CD14-positive monocyte (primary cell): ENCODE measurements at regions not wholly inside any gene's neighbourhood (a gene's known extent, or its start where the extent isn't known, plus 50 kb on each side); places are given as distances from the start of the nearest gene placed in this dataset.

Experiments used
- DNase-seq, 3 donors: peaks; one replicate each; pipeline ENCODE4 v3.0.0-alpha.2; 2011 to 2022
- H2AFZ ChIP-seq: 2 replicates; pipeline ENCODE4 v1.6.0; 2012; ENCODE audit warnings: mild to moderate bottlenecking, low read depth, low read length, inconsistent platforms; ENCODE audit not compliant: insufficient read depth, poor library complexity, severe bottlenecking
- H3K27ac ChIP-seq, 2 donors: 1 replicate in 1 of 2; 2 replicates in 1 of 2; pipeline ENCODE4 v1.5.1; 2012 to 2013; ENCODE audit warnings: low read length in 2 of 2, control low read depth in 1 of 2, inconsistent platforms in 1 of 2, low read depth in 1 of 2, mild to moderate bottlenecking in 1 of 2
- H3K27me3 ChIP-seq, 2 donors: one replicate each; pipeline versions ENCODE4 v1.6.0 to v1.6.1; 2011 to 2013; ENCODE audit warnings: low read length in 2 of 2; ENCODE audit not compliant: control insufficient read depth in 2 of 2, insufficient read depth in 2 of 2
- H3K36me3 ChIP-seq, 2 donors: replicated peaks in 1 of 2; 1 replicate in 1 of 2; 2 replicates in 1 of 2; pipeline versions ENCODE4 v1.5.1 to v1.6.1; 2012 to 2013; ENCODE audit warnings: low read length in 2 of 2, control low read depth in 1 of 2, inconsistent platforms in 1 of 2, mild to moderate bottlenecking in 1 of 2; ENCODE audit not compliant: insufficient read depth in 2 of 2, control insufficient read depth in 1 of 2
- H3K4me1 ChIP-seq, 2 donors: 1 replicate in 1 of 2; 2 replicates in 1 of 2; pipeline versions ENCODE4 v1.5.1 to v1.6.1; 2012 to 2013; ENCODE audit warnings: low read length in 2 of 2, control low read depth in 1 of 2, inconsistent platforms in 1 of 2, mild to moderate bottlenecking in 1 of 2, moderate library complexity in 1 of 2; ENCODE audit not compliant: insufficient read depth in 2 of 2, control insufficient read depth in 1 of 2
- H3K4me2 ChIP-seq: replicated peaks from 2 replicates; pipeline ENCODE3; 2012; ENCODE audit warnings: low read length, moderate library complexity, mild to moderate bottlenecking; ENCODE audit not compliant: poor library complexity, severe bottlenecking; ENCODE audit errors: extremely low read depth
- H3K4me3 ChIP-seq, 3 experiments: fragments of 200-600 bp in 1 of 3; sonication (generic) in 1 of 3; replicated peaks in 1 of 3; 1 replicate in 2 of 3; 2 replicates in 1 of 3; pipeline ENCODE4 v1.5.1; 2011 to 2013; ENCODE audit warnings: low read length in 3 of 3, mild to moderate bottlenecking in 3 of 3, control low read depth in 2 of 3, low read depth in 2 of 3, inconsistent platforms in 1 of 3, moderate library complexity in 1 of 3
- H3K79me2 ChIP-seq: 2 replicates; pipeline ENCODE4 v1.6.0; 2012; ENCODE audit warnings: mild to moderate bottlenecking, control low read depth, inconsistent platforms, low read length, moderate library complexity; ENCODE audit not compliant: insufficient read depth
- H3K9ac ChIP-seq: 2 replicates; pipeline ENCODE4 v1.6.0; 2017; ENCODE audit warnings: low read length, mild to moderate bottlenecking; ENCODE audit not compliant: insufficient read depth, poor library complexity, severe bottlenecking
- H3K9me3 ChIP-seq, 2 donors: replicated peaks in 1 of 2; 1 replicate in 1 of 2; 2 replicates in 1 of 2; pipeline versions ENCODE4 v1.5.1 to v1.6.1; 2012 to 2013; ENCODE audit warnings: low read length in 2 of 2, control low read depth in 1 of 2; ENCODE audit not compliant: control insufficient read depth in 1 of 2, insufficient read depth in 1 of 2
- H4K20me1 ChIP-seq: 2 replicates; pipeline ENCODE4 v1.6.0; 2012; ENCODE audit warnings: mild to moderate bottlenecking, low read length, control low read depth, moderate library complexity; ENCODE audit not compliant: insufficient read depth
- H3K27ac Mint-ChIP-seq, 7 donors: one replicate each; pipeline ENCODE4 v1.8.0; 2020; ENCODE audit warnings: mild to moderate bottlenecking in 7 of 7, mixed read lengths in 7 of 7, moderate library complexity in 6 of 7, inconsistent platforms in 2 of 7
- H3K27me3 Mint-ChIP-seq, 3 donors: one replicate each; pipeline ENCODE4 v1.8.0; 2021 to 2022; ENCODE audit warnings: low read depth in 3 of 3, mild to moderate bottlenecking in 3 of 3, mixed read lengths in 3 of 3, moderate library complexity in 3 of 3, inconsistent platforms in 1 of 3
- H3K36me3 Mint-ChIP-seq, 2 donors: one replicate each; pipeline ENCODE4 v1.8.0; 2020; ENCODE audit warnings: mixed read lengths in 2 of 2, inconsistent platforms in 1 of 2, mild to moderate bottlenecking in 1 of 2
- H3K4me1 Mint-ChIP-seq: one replicate; pipeline ENCODE4 v1.8.0; 2020; ENCODE audit warnings: mild to moderate bottlenecking, mixed read lengths
- H3K4me3 Mint-ChIP-seq, 2 donors: one replicate each; pipeline ENCODE4 v1.8.0; 2020; ENCODE audit warnings: mild to moderate bottlenecking in 2 of 2, mixed read lengths in 2 of 2, moderate library complexity in 1 of 2
- H3K9me3 Mint-ChIP-seq, 7 donors: one replicate each; pipeline ENCODE4 v1.8.0; 2020 to 2022; ENCODE audit warnings: mixed read lengths in 7 of 7, mild to moderate bottlenecking in 6 of 7, moderate library complexity in 6 of 7, inconsistent platforms in 2 of 7
- CTCF ChIP-seq: fragments of 200-600 bp; IDR thresholded peaks from one replicate; pipeline ENCODE4 v1.8.0; 2022; ENCODE audit warnings: antibody characterized with exemption, mild to moderate bottlenecking
- WGBS: methylation state at CpG from one replicate; pipeline ENCODE4 v1.1.5; 2013; ENCODE audit warnings: missing lambda C conversion rate; ENCODE audit not compliant: insufficient coverage; 5-methylcytosine and 5-hydroxymethylcytosine counted together
- intact Hi-C, 2 donors: fragments of 100-400 bp; cut with micrococcal nuclease; formaldehyde crosslinking; loops; one replicate each; pipeline versions ENCODE4 v1.15.0 to v1.15.1; 2023

GRCh38 chr6:53205778-53206177 lies 57.1 kb upstream of the GCM1 start:
- Mint-ChIP-seq H3K4me1 (peaks cover 29% of the 10 kb centered on the region), H3K27me3 (peaks cover 0 to 3% (median 2%) of the 10 kb centered on the region in 3 donors), H3K9me3 (peaks cover 0 to 2% (median 0%) of the 10 kb centered on the region in 7 donors), H3K36me3 (no peaks in the 10 kb centered on the region), H3K4me3 (no peak overlapping the region), H3K27ac (peak overlapping the region in 2 of 7 donors; percentile 52 to 53)
- intact Hi-C loops = no loop called here
- Histone ChIP-seq H3K9me3 (no peaks in the 10 kb centered on the region), H3K4me3 (no peak overlapping the region), H3K4me1 (peaks cover 23 to 27% of the 10 kb centered on the region in 2 donors), H3K36me3 (no peaks in the 10 kb centered on the region), H3K27me3 (no peaks in the 10 kb centered on the region), H3K9ac (no peak overlapping the region), H4K20me1 (no peaks in the 10 kb centered on the region), H3K4me2 (no peak overlapping the region), H3K27ac (no peak overlapping the region), H3K79me2 (no peaks in the 10 kb centered on the region), H2AFZ (no peak overlapping the region)
- DNase-seq = no peak
- 100% methylated on average over 1 of the region's 2 CpGs for WGBS
- TF ChIP-seq CTCF = no peak

- H3K4me1 Mint-ChIP-seq = peaks cover 42% of the 10 kb centered on the region
- WGBS = no CpG with 5 or more reads among the region's 3 CpGs
- H3K27ac ChIP-seq = no peak overlapping the region
- no peak overlapping the region for H3K4me3 ChIP-seq
- peaks cover 38 to 41% of the 10 kb centered on the region in 2 donors for H3K4me1 ChIP-seq
- no peaks in the 10 kb centered on the region for H3K36me3 ChIP-seq
- no peaks in the 10 kb centered on the region for H3K27me3 ChIP-seq
- intact Hi-C loops = no loop called here
- H2AFZ ChIP-seq = no peak overlapping the region
- no peak overlapping the region for H3K4me2 ChIP-seq
- no peaks in the 10 kb centered on the region for H3K36me3 Mint-ChIP-seq
- H3K9me3 ChIP-seq = no peaks in the 10 kb centered on the region
- H3K79me2 ChIP-seq = no peaks in the 10 kb centered on the region
- peaks cover 0 to 2% (median 0%) of the 10 kb centered on the region in 7 donors for H3K9me3 Mint-ChIP-seq
- TF ChIP-seq CTCF = no peak
- H3K27me3 Mint-ChIP-seq = peaks cover 0 to 2% (median 0%) of the 10 kb centered on the region in 3 donors
- no peak overlapping the region for H3K9ac ChIP-seq
- H3K4me3 Mint-ChIP-seq = no peak overlapping the region
- no peak for DNase-seq
- H4K20me1 ChIP-seq = no peaks in the 10 kb centered on the region
- peak overlapping the region in 3 of 7 donors; percentile 19 to 76 (median 37) for H3K27ac Mint-ChIP-seq
Measured at GRCh38 chr6:53203483-53203882, 54.8 kb upstream of the GCM1 start.
